ENCODE measurements at regions not wholly inside any gene's neighbourhood (a gene's known extent, or its start where the extent isn't known, plus 50 kb on each side); places are given as distances from the start of the nearest gene placed in this dataset.

GRCh38 chr3:152586974-152587373, 248.0 kb upstream of the P2RY1 start (continued):
- TF ChIP-seq DDX20 (tag; IDR thresholded peaks at IDR 0.05; ENCODE audit: low read depth) (no peak), ZNF224 (CRISPR knock-in tag; IDR thresholded peaks at IDR 0.05) (no peak), SREBF2 (CRISPR knock-in tag; IDR thresholded peaks at IDR 0.05) (no peak), ARID3A (IDR thresholded peaks at IDR 0.05; ENCODE audit: borderline replicate concordance, low read depth, low read length) (0 out of 2 replicates have a peak, but pooled peaks have one; percentile 29), ZZZ3 (IDR thresholded peaks at IDR 0.05) (no peak), POLR2AphosphoS5 (IDR thresholded peaks at IDR 0.05; ENCODE audit: control insufficient read depth, insufficient read depth, low read depth, low read length) (peak; percentile 50; the same call in 1 of the 2 replicates), EHMT2 (IDR thresholded peaks at IDR 0.05) (peak; percentile 59; the same call in 1 of the 2 replicates), ZNF79 (CRISPR knock-in tag; IDR thresholded peaks at IDR 0.05; ENCODE audit: low read depth) (no peak), NR4A1 (CRISPR knock-in tag; IDR thresholded peaks at IDR 0.05) (no peak), NR4A1 (tag; IDR thresholded peaks at IDR 0.05) (no peak), CBX3 (IDR thresholded peaks at IDR 0.05; ENCODE audit: borderline replicate concordance in 1 of 2, low read length in 2 of 2) (peak in 1 of 2 experiments; percentile 31; a peak in 1 of 3 replicates), IRF1 (CRISPR knock-in tag; IDR thresholded peaks at IDR 0.05; ENCODE audit: borderline replicate concordance) (no peak), HDGF (IDR thresholded peaks at IDR 0.05) (no peak), CBFA2T2 (conservative IDR thresholded peaks at IDR 0.05) (peak; percentile 75), HDAC2 (IDR thresholded peaks at IDR 0.05) (peak; percentile 77; the same call in 1 of the 2 replicates)

Data from K562 (cell line).